HEK293 (cell line): ENCODE measurements at regions not wholly inside any gene's neighbourhood (a gene's known extent, or its start where the extent isn't known, plus 50 kb on each side); places are given as distances from the start of the nearest gene placed in this dataset.

Source experiments
- HOXA7 ChIP-seq: sonication (generic); formaldehyde crosslinking; IDR thresholded peaks from 2 replicates; pipeline ENCODE4 v1.8.1; 2022; ENCODE audit warnings: missing genetic modification reagents, borderline replicate concordance
- YY1 ChIP-seq: fragments of 450-650 bp; formaldehyde crosslinking; IDR thresholded peaks from 2 replicates; pipeline ENCODE4 v1.5.1; 2018; ENCODE audit warnings: missing biosample characterization, missing genetic modification characterization
- ZBTB21 ChIP-seq: fragments of 450-650 bp; formaldehyde crosslinking; IDR thresholded peaks from 2 replicates; pipeline ENCODE4 v1.5.1; 2017; ENCODE audit warnings: missing biosample characterization, missing genetic modification characterization
- ZBTB7A ChIP-seq: fragments of 450-650 bp; formaldehyde crosslinking; IDR thresholded peaks from 2 replicates; pipeline ENCODE4 v1.5.1; 2016; ENCODE audit warnings: low read depth, missing biosample characterization, missing genetic modification characterization
- ZNF792 ChIP-seq: fragments of 450-650 bp; formaldehyde crosslinking; IDR thresholded peaks from 2 replicates; pipeline ENCODE4 v1.5.1; 2016; ENCODE audit warnings: missing biosample characterization, missing genetic modification characterization
- ZSCAN30 ChIP-seq: fragments of 450-650 bp; IDR thresholded peaks from 2 replicates; pipeline ENCODE4 v1.5.1; 2018; ENCODE audit warnings: missing biosample characterization, mild to moderate bottlenecking, missing genetic modification characterization, moderate library complexity
- TF ChIP-seq, protein P1 (sequence below): fragments of 450-650 bp; formaldehyde crosslinking; IDR thresholded peaks from 2 replicates; pipeline ENCODE4 v1.5.1; 2016; ENCODE audit warnings: missing biosample characterization, missing genetic modification characterization
- TF ChIP-seq, protein P2 (sequence below): fragments of 450-650 bp; formaldehyde crosslinking; IDR thresholded peaks from 2 replicates; pipeline ENCODE4 v1.5.1; 2016; ENCODE audit warnings: missing biosample characterization, missing genetic modification characterization
- TF ChIP-seq, protein P3 (sequence below): fragments of 450-650 bp; IDR thresholded peaks from 2 replicates; pipeline ENCODE4 v1.5.1; 2018; ENCODE audit warnings: missing biosample characterization, mild to moderate bottlenecking, missing genetic modification characterization
- TF ChIP-seq, protein P4 (sequence below): fragments of 450-650 bp; formaldehyde crosslinking; conservative IDR thresholded peaks from 2 replicates; pipeline ENCODE4 v1.5.1; 2016; ENCODE audit warnings: low read depth, missing biosample characterization, missing genetic modification characterization
- TF ChIP-seq, protein P5 (sequence below): fragments of 450-650 bp; formaldehyde crosslinking; IDR thresholded peaks from 2 replicates; pipeline ENCODE4 v1.5.1; 2016; ENCODE audit warnings: missing biosample characterization, missing genetic modification characterization, low read depth
- TF ChIP-seq, protein P6 (sequence below): fragments of 450-650 bp; formaldehyde crosslinking; IDR thresholded peaks from 2 replicates; pipeline ENCODE4 v1.5.1; 2016; ENCODE audit warnings: missing biosample characterization, missing genetic modification characterization
- TF ChIP-seq, protein P7 (sequence below): sonication (generic); formaldehyde crosslinking; IDR thresholded peaks from 2 replicates; pipeline ENCODE4 v1.8.1; 2022; ENCODE audit warnings: mild to moderate bottlenecking, moderate library complexity, missing genetic modification reagents

DNA sequence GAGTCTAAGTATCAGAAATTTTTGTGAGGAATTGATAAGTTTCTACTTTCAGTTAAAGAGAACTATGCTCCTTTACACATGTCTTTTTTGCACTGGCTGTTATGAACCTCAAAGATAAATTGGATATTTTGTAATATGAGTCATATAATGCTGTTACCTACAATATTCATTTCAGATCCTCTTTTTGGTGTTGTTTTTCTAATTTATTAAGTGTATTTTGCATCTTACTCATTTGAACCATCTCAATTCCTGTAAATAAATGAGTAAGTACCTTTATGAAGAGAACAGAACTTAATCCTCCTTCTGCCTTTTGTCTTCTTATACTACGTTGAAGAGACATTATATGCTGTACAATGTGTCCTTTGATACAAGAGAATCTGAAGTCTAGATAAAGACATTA, 74.4 kb downstream of the ZIC1 start:
- TF ChIP-seq, protein P1, sequence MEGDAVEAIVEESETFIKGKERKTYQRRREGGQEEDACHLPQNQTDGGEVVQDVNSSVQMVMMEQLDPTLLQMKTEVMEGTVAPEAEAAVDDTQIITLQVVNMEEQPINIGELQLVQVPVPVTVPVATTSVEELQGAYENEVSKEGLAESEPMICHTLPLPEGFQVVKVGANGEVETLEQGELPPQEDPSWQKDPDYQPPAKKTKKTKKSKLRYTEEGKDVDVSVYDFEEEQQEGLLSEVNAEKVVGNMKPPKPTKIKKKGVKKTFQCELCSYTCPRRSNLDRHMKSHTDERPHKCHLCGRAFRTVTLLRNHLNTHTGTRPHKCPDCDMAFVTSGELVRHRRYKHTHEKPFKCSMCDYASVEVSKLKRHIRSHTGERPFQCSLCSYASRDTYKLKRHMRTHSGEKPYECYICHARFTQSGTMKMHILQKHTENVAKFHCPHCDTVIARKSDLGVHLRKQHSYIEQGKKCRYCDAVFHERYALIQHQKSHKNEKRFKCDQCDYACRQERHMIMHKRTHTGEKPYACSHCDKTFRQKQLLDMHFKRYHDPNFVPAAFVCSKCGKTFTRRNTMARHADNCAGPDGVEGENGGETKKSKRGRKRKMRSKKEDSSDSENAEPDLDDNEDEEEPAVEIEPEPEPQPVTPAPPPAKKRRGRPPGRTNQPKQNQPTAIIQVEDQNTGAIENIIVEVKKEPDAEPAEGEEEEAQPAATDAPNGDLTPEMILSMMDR (tag by site-specific recombination) = no peak
- TF ChIP-seq, protein P2, sequence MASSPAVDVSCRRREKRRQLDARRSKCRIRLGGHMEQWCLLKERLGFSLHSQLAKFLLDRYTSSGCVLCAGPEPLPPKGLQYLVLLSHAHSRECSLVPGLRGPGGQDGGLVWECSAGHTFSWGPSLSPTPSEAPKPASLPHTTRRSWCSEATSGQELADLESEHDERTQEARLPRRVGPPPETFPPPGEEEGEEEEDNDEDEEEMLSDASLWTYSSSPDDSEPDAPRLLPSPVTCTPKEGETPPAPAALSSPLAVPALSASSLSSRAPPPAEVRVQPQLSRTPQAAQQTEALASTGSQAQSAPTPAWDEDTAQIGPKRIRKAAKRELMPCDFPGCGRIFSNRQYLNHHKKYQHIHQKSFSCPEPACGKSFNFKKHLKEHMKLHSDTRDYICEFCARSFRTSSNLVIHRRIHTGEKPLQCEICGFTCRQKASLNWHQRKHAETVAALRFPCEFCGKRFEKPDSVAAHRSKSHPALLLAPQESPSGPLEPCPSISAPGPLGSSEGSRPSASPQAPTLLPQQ (tag by site-specific recombination) = no peak
- TF ChIP-seq ZBTB7A (tag by site-specific recombination) = no peak
- TF ChIP-seq YY1 (tag by site-specific recombination) = no peak
- TF ChIP-seq, protein P3, sequence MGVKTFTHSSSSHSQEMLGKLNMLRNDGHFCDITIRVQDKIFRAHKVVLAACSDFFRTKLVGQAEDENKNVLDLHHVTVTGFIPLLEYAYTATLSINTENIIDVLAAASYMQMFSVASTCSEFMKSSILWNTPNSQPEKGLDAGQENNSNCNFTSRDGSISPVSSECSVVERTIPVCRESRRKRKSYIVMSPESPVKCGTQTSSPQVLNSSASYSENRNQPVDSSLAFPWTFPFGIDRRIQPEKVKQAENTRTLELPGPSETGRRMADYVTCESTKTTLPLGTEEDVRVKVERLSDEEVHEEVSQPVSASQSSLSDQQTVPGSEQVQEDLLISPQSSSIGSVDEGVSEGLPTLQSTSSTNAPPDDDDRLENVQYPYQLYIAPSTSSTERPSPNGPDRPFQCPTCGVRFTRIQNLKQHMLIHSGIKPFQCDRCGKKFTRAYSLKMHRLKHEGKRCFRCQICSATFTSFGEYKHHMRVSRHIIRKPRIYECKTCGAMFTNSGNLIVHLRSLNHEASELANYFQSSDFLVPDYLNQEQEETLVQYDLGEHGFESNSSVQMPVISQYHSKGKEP (tag by site-specific recombination) = no peak
- TF ChIP-seq, protein P4, sequence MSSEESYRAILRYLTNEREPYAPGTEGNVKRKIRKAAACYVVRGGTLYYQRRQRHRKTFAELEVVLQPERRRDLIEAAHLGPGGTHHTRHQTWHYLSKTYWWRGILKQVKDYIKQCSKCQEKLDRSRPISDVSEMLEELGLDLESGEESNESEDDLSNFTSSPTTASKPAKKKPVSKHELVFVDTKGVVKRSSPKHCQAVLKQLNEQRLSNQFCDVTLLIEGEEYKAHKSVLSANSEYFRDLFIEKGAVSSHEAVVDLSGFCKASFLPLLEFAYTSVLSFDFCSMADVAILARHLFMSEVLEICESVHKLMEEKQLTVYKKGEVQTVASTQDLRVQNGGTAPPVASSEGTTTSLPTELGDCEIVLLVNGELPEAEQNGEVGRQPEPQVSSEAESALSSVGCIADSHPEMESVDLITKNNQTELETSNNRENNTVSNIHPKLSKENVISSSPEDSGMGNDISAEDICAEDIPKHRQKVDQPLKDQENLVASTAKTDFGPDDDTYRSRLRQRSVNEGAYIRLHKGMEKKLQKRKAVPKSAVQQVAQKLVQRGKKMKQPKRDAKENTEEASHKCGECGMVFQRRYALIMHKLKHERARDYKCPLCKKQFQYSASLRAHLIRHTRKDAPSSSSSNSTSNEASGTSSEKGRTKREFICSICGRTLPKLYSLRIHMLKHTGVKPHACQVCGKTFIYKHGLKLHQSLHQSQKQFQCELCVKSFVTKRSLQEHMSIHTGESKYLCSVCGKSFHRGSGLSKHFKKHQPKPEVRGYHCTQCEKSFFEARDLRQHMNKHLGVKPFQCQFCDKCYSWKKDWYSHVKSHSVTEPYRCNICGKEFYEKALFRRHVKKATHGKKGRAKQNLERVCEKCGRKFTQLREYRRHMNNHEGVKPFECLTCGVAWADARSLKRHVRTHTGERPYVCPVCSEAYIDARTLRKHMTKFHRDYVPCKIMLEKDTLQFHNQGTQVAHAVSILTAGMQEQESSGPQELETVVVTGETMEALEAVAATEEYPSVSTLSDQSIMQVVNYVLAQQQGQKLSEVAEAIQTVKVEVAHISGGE (tag by site-specific recombination) = no peak
- TF ChIP-seq HOXA7 (CRISPR knock-in tag) = no peak
- TF ChIP-seq ZBTB21 (tag by site-specific recombination) = no peak
- TF ChIP-seq, protein P5, sequence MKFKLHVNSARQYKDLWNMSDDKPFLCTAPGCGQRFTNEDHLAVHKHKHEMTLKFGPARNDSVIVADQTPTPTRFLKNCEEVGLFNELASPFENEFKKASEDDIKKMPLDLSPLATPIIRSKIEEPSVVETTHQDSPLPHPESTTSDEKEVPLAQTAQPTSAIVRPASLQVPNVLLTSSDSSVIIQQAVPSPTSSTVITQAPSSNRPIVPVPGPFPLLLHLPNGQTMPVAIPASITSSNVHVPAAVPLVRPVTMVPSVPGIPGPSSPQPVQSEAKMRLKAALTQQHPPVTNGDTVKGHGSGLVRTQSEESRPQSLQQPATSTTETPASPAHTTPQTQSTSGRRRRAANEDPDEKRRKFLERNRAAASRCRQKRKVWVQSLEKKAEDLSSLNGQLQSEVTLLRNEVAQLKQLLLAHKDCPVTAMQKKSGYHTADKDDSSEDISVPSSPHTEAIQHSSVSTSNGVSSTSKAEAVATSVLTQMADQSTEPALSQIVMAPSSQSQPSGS = no peak
- TF ChIP-seq, protein P6, sequence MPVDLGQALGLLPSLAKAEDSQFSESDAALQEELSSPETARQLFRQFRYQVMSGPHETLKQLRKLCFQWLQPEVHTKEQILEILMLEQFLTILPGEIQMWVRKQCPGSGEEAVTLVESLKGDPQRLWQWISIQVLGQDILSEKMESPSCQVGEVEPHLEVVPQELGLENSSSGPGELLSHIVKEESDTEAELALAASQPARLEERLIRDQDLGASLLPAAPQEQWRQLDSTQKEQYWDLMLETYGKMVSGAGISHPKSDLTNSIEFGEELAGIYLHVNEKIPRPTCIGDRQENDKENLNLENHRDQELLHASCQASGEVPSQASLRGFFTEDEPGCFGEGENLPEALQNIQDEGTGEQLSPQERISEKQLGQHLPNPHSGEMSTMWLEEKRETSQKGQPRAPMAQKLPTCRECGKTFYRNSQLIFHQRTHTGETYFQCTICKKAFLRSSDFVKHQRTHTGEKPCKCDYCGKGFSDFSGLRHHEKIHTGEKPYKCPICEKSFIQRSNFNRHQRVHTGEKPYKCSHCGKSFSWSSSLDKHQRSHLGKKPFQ (tag by site-specific recombination) = no peak
- no peak for TF ChIP-seq ZSCAN30 (tag by site-specific recombination)
- TF ChIP-seq, protein P7, sequence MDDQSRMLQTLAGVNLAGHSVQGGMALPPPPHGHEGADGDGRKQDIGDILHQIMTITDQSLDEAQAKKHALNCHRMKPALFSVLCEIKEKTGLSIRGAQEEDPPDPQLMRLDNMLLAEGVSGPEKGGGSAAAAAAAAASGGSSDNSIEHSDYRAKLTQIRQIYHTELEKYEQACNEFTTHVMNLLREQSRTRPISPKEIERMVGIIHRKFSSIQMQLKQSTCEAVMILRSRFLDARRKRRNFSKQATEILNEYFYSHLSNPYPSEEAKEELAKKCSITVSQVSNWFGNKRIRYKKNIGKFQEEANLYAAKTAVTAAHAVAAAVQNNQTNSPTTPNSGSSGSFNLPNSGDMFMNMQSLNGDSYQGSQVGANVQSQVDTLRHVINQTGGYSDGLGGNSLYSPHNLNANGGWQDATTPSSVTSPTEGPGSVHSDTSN (CRISPR knock-in tag) = no peak
- no peak for TF ChIP-seq ZNF792 (tag by site-specific recombination)
